HUES64 (cell line): ENCODE measurements at regions not wholly inside any gene's neighbourhood (a gene's known extent, or its start where the extent isn't known, plus 50 kb on each side); places are given as distances from the start of the nearest gene placed in this dataset.

Experiments
- H3K27ac ChIP-seq: 2 replicates; pipeline ENCODE4 v1.7.0; 2013; ENCODE audit warnings: low read depth, low read length, inconsistent platforms
- H3K27me3 ChIP-seq: 2 replicates; pipeline ENCODE4 v1.6.1; 2013; ENCODE audit warnings: mild to moderate bottlenecking, low read length; ENCODE audit not compliant: insufficient read depth
- H3K36me3 ChIP-seq: 2 replicates; pipeline ENCODE4 v1.6.1; 2013; ENCODE audit warnings: mild to moderate bottlenecking, low read length; ENCODE audit not compliant: insufficient read depth
- H3K4me1 ChIP-seq: 2 replicates; pipeline ENCODE4 v1.6.1; 2013; ENCODE audit warnings: mild to moderate bottlenecking, low read length, moderate library complexity; ENCODE audit not compliant: insufficient read depth
- H3K4me3 ChIP-seq: 2 replicates; pipeline ENCODE4 v1.5.1; 2013; ENCODE audit warnings: mild to moderate bottlenecking, low read length, moderate library complexity
- H3K9ac ChIP-seq: 2 replicates; pipeline ENCODE4 v1.6.1; 2013; ENCODE audit warnings: mild to moderate bottlenecking, low read depth, low read length
- H3K9me3 ChIP-seq: 2 replicates; pipeline ENCODE4 v1.6.1; 2013; ENCODE audit warnings: low read depth, low read length; ENCODE audit not compliant: insufficient read depth
- WGBS: fragments of 150-250, 120-280 bp; methylation state at CpG from one replicate; pipeline ENCODE4 v1.1.7; 2013; ENCODE audit warnings: missing lambda C conversion rate; 5-methylcytosine and 5-hydroxymethylcytosine counted together

DNA sequence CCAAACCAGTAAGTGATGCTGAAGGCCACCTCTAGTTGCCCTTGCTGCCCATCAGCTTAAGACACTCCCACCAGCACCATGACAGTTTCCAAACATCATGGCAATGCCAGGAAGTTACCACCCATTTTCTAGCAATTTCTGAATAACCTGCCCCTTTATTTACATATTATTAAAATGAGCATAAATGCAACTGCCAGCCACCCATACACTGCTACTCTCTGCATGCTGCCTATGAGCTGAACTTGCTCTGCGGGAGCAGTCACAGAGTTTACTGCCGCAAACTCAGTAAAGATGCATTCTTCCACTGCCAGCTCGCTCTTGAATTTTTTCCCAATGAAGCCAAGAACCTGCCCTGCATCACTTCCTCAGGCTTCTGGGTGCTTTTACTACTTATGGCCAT is 212.6 kb downstream of the SH2D4B start:
- H3K36me3 ChIP-seq, result no peaks in the 10 kb centered on the region
- no peaks in the 10 kb centered on the region for H3K4me1 ChIP-seq
- over 99% methylated on average over 3 of the region's 3 CpGs for WGBS
- H3K27ac ChIP-seq, result no peak overlapping the region
- no peak overlapping the region for H3K9ac ChIP-seq
- peaks cover 4% of the 10 kb centered on the region; the same call in 1 of the 2 replicates for H3K9me3 ChIP-seq
- no peak overlapping the region for H3K4me3 ChIP-seq
- no peaks in the 10 kb centered on the region for H3K27me3 ChIP-seq

DNA sequence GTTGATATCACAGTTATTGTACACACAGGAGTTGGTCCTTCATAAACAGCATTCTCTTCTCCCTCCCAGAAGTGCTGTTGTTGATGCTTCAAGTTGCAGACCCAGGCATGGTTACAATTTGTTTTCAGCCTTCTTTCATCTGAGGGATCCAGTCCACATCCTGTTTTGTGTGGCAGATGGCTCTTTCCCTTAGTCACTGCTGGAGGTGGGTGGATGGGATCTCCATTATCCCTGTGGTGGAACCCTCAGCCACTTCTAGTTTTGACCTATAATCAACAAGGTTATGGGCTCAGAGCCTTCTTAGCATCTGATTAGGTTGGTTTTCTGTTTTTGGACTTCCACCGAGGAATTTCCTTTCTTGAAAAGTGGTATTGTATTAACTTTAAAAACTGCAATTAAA is 214.2 kb downstream of the SH2D4B start:
- Histone ChIP-seq H3K36me3 (no peaks in the 10 kb centered on the region), H3K9me3 (peaks cover 4% of the 10 kb centered on the region; the same call in 1 of the 2 replicates), H3K9ac (no peak overlapping the region), H3K4me3 (no peak overlapping the region), H3K27me3 (no peaks in the 10 kb centered on the region), H3K27ac (no peak overlapping the region), H3K4me1 (no peaks in the 10 kb centered on the region)
- WGBS, result 92% methylated on average over 1 of the region's 1 CpG

- Histone ChIP-seq H3K27me3 (no peaks in the 10 kb centered on the region), H3K36me3 (no peaks in the 10 kb centered on the region), H3K9me3 (peaks cover 4% of the 10 kb centered on the region; the same call in 1 of the 2 replicates), H3K9ac (no peak overlapping the region), H3K4me3 (no peak overlapping the region), H3K4me1 (no peaks in the 10 kb centered on the region), H3K27ac (no peak overlapping the region)
- WGBS, result 94% methylated on average over 1 of the region's 1 CpG
Measured at GRCh38 chr10:80753612-80754011, 215.9 kb downstream of the SH2D4B start.

DNA sequence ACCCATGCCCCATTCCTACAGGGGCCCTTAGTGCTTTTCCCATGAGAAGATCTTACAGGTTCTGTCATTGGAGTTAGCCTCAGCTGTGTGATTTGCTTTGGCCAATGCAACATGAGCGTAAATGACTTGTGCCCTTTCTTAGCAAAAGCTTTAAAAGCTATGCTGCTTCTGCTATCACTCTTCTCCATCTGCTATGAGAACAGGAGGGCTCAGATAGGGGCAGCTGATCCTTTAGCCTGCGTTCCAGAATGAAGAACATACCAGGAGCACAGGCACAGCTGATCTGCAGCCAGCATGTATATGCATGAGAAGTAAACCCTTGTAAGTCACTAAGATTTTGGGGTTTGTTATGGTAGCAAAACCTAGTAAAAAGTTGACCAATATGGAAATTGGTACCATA is 218.2 kb downstream of the SH2D4B start:
- Histone ChIP-seq H3K27ac (no peak overlapping the region), H3K27me3 (no peaks in the 10 kb centered on the region), H3K4me1 (no peaks in the 10 kb centered on the region), H3K4me3 (no peak overlapping the region), H3K9ac (no peak overlapping the region), H3K36me3 (no peaks in the 10 kb centered on the region), H3K9me3 (peaks cover 4% of the 10 kb centered on the region; the same call in 1 of the 2 replicates)
- 91% methylated on average over 2 of the region's 2 CpGs for WGBS

DNA sequence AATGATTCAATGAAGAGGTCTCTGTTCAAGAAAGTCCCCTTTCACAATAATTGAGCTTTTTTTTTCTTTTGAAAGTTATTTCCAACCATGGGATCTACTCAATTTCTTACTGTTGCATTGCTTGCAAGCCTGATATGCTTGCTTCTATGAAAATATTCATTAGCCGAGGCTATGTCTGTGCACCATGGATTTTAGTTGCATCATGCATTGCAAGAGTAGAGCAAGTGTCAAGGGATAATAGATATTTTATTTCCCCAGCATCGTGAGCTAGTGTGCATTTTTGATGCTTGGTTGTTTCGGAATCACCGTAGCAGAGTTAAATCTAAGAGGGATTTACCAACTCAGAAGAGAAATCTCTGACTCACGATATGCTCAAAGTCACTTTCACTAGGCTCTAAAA is 222.0 kb downstream of the SH2D4B start:
- no peaks in the 10 kb centered on the region for H3K9me3 ChIP-seq
- no peak overlapping the region for H3K27ac ChIP-seq
- 93% methylated on average over 5 of the region's 5 CpGs for WGBS
- H3K36me3 ChIP-seq, result no peaks in the 10 kb centered on the region
- H3K27me3 ChIP-seq, result no peaks in the 10 kb centered on the region
- H3K9ac ChIP-seq, result no peak overlapping the region
- H3K4me3 ChIP-seq, result no peak overlapping the region
- H3K4me1 ChIP-seq, result no peaks in the 10 kb centered on the region

DNA sequence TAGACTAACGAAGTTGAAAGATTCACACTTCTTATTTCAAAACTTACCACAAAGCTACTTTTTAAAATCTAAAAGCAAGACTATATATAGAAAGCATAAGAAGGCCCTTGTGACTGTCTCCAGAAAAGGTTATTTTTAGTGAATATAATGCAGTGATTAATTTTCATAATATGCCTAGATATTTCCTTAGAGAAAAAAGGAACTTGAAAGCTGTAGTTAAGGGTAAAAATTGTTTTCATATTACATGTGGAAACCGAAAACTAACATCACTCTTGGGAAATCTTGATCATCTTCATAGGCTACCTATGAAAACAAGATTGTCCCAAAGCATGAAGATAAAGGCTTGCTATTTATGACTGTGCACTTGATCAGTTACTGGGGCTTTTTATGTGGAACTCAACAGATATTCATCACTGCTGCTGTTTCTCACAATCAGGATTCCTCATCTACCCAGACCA is 223.2 kb downstream of the SH2D4B start:
- no peak overlapping the region for H3K4me3 ChIP-seq
- no peaks in the 10 kb centered on the region for H3K27me3 ChIP-seq
- H3K4me1 ChIP-seq, result no peaks in the 10 kb centered on the region
- WGBS, result 100% methylated on average over 1 of the region's 2 CpGs
- H3K27ac ChIP-seq, result no peak overlapping the region
- H3K9me3 ChIP-seq, result no peaks in the 10 kb centered on the region
- H3K9ac ChIP-seq, result no peak overlapping the region
- no peaks in the 10 kb centered on the region for H3K36me3 ChIP-seq

DNA sequence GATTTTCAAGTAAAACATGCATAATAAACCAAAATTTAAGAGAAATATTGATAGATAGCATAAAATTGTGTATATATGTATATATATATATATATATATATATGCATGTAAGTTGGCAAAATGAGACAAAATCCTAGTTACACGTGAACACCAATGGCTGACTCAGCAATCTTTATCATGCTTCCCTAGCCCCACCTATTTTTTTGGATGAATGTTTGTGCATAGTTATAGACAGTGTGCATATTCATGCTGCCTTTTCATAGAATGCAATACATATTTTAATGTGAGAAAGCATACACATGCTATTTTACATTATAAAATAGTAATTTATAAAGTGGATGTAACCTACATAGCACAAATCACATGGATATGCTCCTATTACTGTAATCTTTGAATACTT is 230.3 kb downstream of the SH2D4B start:
- Histone ChIP-seq H3K27me3 (no peaks in the 10 kb centered on the region), H3K9ac (no peak overlapping the region), H3K27ac (no peak overlapping the region), H3K9me3 (no peaks in the 10 kb centered on the region), H3K36me3 (no peaks in the 10 kb centered on the region), H3K4me1 (0 out of 2 replicates have a peak, but pooled peaks cover 4% of the 10 kb centered on the region), H3K4me3 (no peak overlapping the region)
- no CpG with 5 or more reads among the region's 1 CpG for WGBS

DNA sequence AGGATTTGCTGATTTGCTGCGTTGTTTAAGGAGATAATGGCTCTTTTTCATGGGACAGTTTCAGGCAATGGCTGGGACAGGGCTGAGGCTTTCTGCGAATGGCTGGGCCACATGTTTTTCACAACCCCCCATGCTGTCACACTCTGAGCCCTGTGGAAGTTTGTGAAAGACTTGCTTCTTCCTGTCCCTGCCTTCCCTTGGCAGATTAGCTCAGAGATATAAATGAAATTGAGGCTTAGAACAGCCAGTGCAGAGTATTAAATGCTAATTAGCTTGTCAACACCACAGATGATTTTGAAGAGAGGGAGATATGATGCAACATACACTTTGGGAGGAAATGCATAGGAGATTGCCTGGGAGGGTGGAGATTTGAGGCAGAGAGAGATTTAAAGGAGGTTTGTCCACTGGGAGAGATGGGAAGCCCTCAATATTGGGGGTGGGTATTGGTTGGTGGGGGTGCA is 232.0 kb downstream of the SH2D4B start:
- H3K9ac ChIP-seq, result no peak overlapping the region
- WGBS, result 78% methylated on average over 2 of the region's 2 CpGs
- no peak overlapping the region for H3K27ac ChIP-seq
- H3K4me3 ChIP-seq, result no peak overlapping the region
- 0 out of 2 replicates have a peak, but pooled peaks cover 4% of the 10 kb centered on the region for H3K4me1 ChIP-seq
- H3K27me3 ChIP-seq, result no peaks in the 10 kb centered on the region
- no peaks in the 10 kb centered on the region for H3K36me3 ChIP-seq
- no peaks in the 10 kb centered on the region for H3K9me3 ChIP-seq

- Histone ChIP-seq H3K9me3 (no peaks in the 10 kb centered on the region), H3K4me3 (no peak overlapping the region), H3K9ac (no peak overlapping the region), H3K27me3 (no peaks in the 10 kb centered on the region), H3K27ac (no peak overlapping the region), H3K36me3 (no peaks in the 10 kb centered on the region), H3K4me1 (0 out of 2 replicates have a peak, but pooled peaks cover 4% of the 10 kb centered on the region)
- WGBS, result 92% methylated on average over 2 of the region's 2 CpGs
Measured at GRCh38 chr10:80770239-80770638, 232.5 kb downstream of the SH2D4B start.

DNA sequence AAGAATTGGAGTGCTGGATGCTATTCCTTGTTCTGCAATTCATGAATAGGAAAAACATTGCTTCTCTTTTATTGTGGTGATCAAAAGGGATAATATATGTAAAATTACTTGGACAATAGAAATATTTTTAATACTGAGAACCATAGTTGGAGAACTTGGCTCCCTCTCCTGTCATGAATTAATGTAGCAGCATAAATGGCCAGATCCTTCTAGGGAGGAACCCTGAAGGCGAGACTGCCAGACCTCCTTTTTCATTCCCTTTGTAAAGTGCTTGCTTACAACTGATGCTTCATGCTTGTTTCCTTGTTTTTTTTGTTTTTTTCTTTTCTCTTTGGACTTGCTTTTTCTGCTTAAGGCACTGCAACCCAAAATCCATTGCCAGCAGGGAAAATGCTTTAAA is 233.6 kb downstream of the SH2D4B start:
- H3K4me1 ChIP-seq, result 0 out of 2 replicates have a peak, but pooled peaks cover 4% of the 10 kb centered on the region
- H3K27me3 ChIP-seq, result no peaks in the 10 kb centered on the region
- no peak overlapping the region for H3K4me3 ChIP-seq
- H3K27ac ChIP-seq, result no peak overlapping the region
- 96% methylated on average over 1 of the region's 1 CpG for WGBS
- H3K9ac ChIP-seq, result no peak overlapping the region
- no peaks in the 10 kb centered on the region for H3K36me3 ChIP-seq
- H3K9me3 ChIP-seq, result no peaks in the 10 kb centered on the region

- Histone ChIP-seq H3K27ac (no peak overlapping the region), H3K36me3 (no peaks in the 10 kb centered on the region), H3K9ac (no peak overlapping the region), H3K4me3 (no peak overlapping the region), H3K4me1 (0 out of 2 replicates have a peak, but pooled peaks cover 4% of the 10 kb centered on the region), H3K27me3 (no peaks in the 10 kb centered on the region), H3K9me3 (no peaks in the 10 kb centered on the region)
- WGBS, result 85% methylated on average over 8 of the region's 10 CpGs
Measured at GRCh38 chr10:80771902-80772555, 234.3 kb downstream of the SH2D4B start.
